Mesendoderm (in vitro differentiated cells): ENCODE measurements at regions not wholly inside any gene's neighbourhood (a gene's known extent, or its start where the extent isn't known, plus 50 kb on each side); places are given as distances from the start of the nearest gene placed in this dataset. TPM values are rescaled to one million over a fixed set of nuclear protein-coding genes. Genes with fewer than 3 reads are reported as not detected.

Experiments
- DNase-seq: peaks from one replicate; pipeline ENCODE4 v3.0.0; 2013
- H2AK5ac ChIP-seq: 2 replicates; pipeline ENCODE4 v1.6.1; 2013; ENCODE audit warnings: low read length, inconsistent platforms
- H2BK120ac ChIP-seq: 2 replicates; pipeline ENCODE4 v1.6.1; 2013; ENCODE audit warnings: low read depth, mild to moderate bottlenecking, low read length, moderate library complexity, mixed read lengths
- H2BK15ac ChIP-seq: replicated peaks from 2 replicates; pipeline ENCODE4 v1.6.1; 2013; ENCODE audit warnings: low read depth, mild to moderate bottlenecking, moderate library complexity
- H2BK5ac ChIP-seq: 2 replicates; pipeline ENCODE4 v1.6.1; 2013; ENCODE audit warnings: low read length, inconsistent platforms
- H3K18ac ChIP-seq: 2 replicates; pipeline ENCODE4 v1.6.1; 2013; ENCODE audit warnings: mild to moderate bottlenecking, low read length, mixed read lengths
- H3K23ac ChIP-seq: one replicate; pipeline ENCODE4 v1.6.1; 2013; ENCODE audit warnings: low read length
- H3K27ac ChIP-seq: 2 replicates; pipeline ENCODE4 v1.5.1; 2013; ENCODE audit warnings: low read depth, mild to moderate bottlenecking, inconsistent platforms, low read length, moderate library complexity
- H3K27me3 ChIP-seq: 2 replicates; pipeline ENCODE4 v1.6.1; 2013; ENCODE audit warnings: low read length, control low read depth, mild to moderate bottlenecking, inconsistent platforms; ENCODE audit not compliant: insufficient read depth, poor library complexity
- H3K36me3 ChIP-seq: 2 replicates; pipeline ENCODE4 v1.6.1; 2013; ENCODE audit warnings: low read length, inconsistent platforms; ENCODE audit not compliant: control insufficient read depth, insufficient read depth
- H3K4ac ChIP-seq: one replicate; pipeline ENCODE4 v1.6.1; 2013; ENCODE audit warnings: low read depth, mild to moderate bottlenecking, low read length, moderate library complexity
- H3K4me1 ChIP-seq: 2 replicates; pipeline ENCODE4 v1.6.1; 2013; ENCODE audit warnings: low read depth, low read length, inconsistent platforms; ENCODE audit not compliant: control insufficient read depth
- H3K4me2 ChIP-seq: 2 replicates; pipeline ENCODE4 v1.6.1; 2013; ENCODE audit warnings: low read length
- H3K4me3 ChIP-seq: 2 replicates; pipeline ENCODE4 v1.5.1; 2013; ENCODE audit warnings: mild to moderate bottlenecking, low read length
- H3K56ac ChIP-seq: one replicate; pipeline ENCODE4 v1.6.1; 2013; ENCODE audit warnings: low read length
- H3K79me1 ChIP-seq: 2 replicates; pipeline ENCODE4 v1.6.1; 2013; ENCODE audit warnings: low read length, inconsistent platforms
- H3K79me2 ChIP-seq: 2 replicates; pipeline ENCODE4 v1.6.1; 2013; ENCODE audit warnings: mild to moderate bottlenecking, low read length; ENCODE audit not compliant: control insufficient read depth, insufficient read depth
- H3K9ac ChIP-seq: 2 replicates; pipeline ENCODE4 v1.6.1; 2013; ENCODE audit warnings: low read length, inconsistent platforms
- H4K5ac ChIP-seq: one replicate; pipeline ENCODE4 v1.6.1; 2013; ENCODE audit warnings: low read length
- H4K8ac ChIP-seq: one replicate; pipeline ENCODE4 v1.6.1; 2013; ENCODE audit warnings: low read depth, mild to moderate bottlenecking, control low read depth, low read length, moderate library complexity
- WGBS: extraction: QIAGEN DNeasy Blood & Tissue Kit; methylation state at CpG from one replicate; pipeline ENCODE4 v1.1.7; 2013; ENCODE audit warnings: low lambda C conversion rate, missing lambda C conversion rate; ENCODE audit not compliant: insufficient coverage; ENCODE audit errors: extremely low coverage; 5-methylcytosine and 5-hydroxymethylcytosine counted together
- small RNA-seq: library from polyadenylated mRNA; stranded (forward); fragments of <200 nt; extraction: miRNeasy Mini kit (QIAGEN cat#:217004); gene quantifications from one replicate; pipeline ENCODE3, GENCODE V24; 2013; ENCODE audit not compliant: insufficient read depth

DNA sequence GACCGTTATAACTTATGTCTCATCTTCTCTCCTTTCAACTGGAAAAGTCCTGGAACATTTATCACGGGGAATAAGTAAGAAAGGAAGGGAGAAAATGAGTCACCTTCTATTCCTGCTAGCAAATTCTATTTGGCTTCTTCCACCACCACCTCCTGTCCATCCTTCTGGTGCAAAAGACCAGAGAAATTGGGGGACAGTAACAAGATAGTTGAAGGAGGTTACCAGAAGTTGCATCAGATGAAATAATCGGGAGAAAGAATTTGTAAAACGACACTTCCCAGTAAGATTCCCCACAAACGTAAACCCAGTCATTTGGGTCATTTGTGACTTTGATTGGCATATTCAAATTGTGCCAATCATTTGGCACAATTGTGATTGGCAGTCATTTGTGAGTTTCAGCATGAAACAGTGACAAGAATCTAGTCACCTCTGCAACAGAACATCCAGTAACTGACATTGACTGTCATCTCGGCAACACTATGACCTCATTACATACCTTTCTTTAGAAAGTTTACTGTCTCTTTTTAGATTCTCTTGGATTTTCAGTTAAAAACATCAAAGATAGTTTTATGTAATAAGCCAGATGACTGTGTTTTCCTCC, 51.3 kb upstream of the PIK3CG start:
- H3K36me3 ChIP-seq = no peaks in the 10 kb centered on the region
- no peak overlapping the region for H2BK15ac ChIP-seq
- H3K27ac ChIP-seq = no peak overlapping the region
- no peak overlapping the region for H4K5ac ChIP-seq
- no peaks in the 10 kb centered on the region for H3K4me1 ChIP-seq
- H3K79me2 ChIP-seq = no peaks in the 10 kb centered on the region
- H2BK5ac ChIP-seq = no peak overlapping the region
- no peaks in the 10 kb centered on the region for H3K79me1 ChIP-seq
- no peak overlapping the region for H3K56ac ChIP-seq
- no peak overlapping the region for H2BK120ac ChIP-seq
- no peak overlapping the region for H3K18ac ChIP-seq
- DNase-seq = peak; percentile 28
- H3K4me2 ChIP-seq = no peak overlapping the region
- H3K23ac ChIP-seq = no peak overlapping the region
- no peak overlapping the region for H3K4me3 ChIP-seq
- no CpG with 5 or more reads among the region's 6 CpGs for WGBS
- H3K9ac ChIP-seq = no peak overlapping the region
- H4K8ac ChIP-seq = no peak overlapping the region
- H3K4ac ChIP-seq = no peak overlapping the region
- H3K27me3 ChIP-seq = no peaks in the 10 kb centered on the region
- no peak overlapping the region for H2AK5ac ChIP-seq

DNA sequence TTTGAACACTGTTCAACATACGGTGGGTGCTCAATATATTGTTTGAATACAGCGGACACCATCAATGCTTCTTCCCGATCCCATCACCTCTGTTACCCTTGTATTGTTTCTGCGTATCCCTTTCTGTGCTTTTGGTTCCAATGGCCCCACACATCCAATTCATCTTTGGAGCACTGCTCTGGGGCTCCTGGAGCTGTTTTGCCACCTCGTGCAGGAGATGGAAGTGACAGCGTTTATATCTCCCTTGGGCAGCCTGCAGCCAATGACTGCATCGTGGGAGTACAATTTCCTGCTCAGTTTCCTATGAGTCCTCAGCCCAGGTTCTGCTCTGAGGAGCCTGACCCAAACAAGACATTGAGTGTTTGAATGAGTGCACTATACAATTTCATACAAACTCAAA, 50.2 kb upstream of the PIK3CG start:
- H3K27ac ChIP-seq = no peak overlapping the region
- no peak overlapping the region for H2BK15ac ChIP-seq
- no peak for DNase-seq
- H3K79me2 ChIP-seq = no peaks in the 10 kb centered on the region
- no peak overlapping the region for H2BK120ac ChIP-seq
- H3K9ac ChIP-seq = no peak overlapping the region
- no peaks in the 10 kb centered on the region for H3K79me1 ChIP-seq
- no CpG with 5 or more reads among the region's 7 CpGs for WGBS
- no peaks in the 10 kb centered on the region for H3K36me3 ChIP-seq
- no peak overlapping the region for H2BK5ac ChIP-seq
- no peak overlapping the region for H2AK5ac ChIP-seq
- H3K4ac ChIP-seq = no peak overlapping the region
- H3K4me3 ChIP-seq = no peak overlapping the region
- H3K4me2 ChIP-seq = no peak overlapping the region
- H3K4me1 ChIP-seq = no peaks in the 10 kb centered on the region
- no peak overlapping the region for H3K56ac ChIP-seq
- no peak overlapping the region for H3K18ac ChIP-seq
- no peak overlapping the region for H4K8ac ChIP-seq
- no peaks in the 10 kb centered on the region for H3K27me3 ChIP-seq
- H3K23ac ChIP-seq = no peak overlapping the region
- no peak overlapping the region for H4K5ac ChIP-seq

Small RNA genes lying in the stretch of these regions (small RNA-seq; reads per million reads assigned to genes)
- gene RNA5SP236 = not detected
